ENCODE measurements at regions not wholly inside any gene's neighbourhood (a gene's known extent, or its start where the extent isn't known, plus 50 kb on each side); places are given as distances from the start of the nearest gene placed in this dataset.

DNA sequence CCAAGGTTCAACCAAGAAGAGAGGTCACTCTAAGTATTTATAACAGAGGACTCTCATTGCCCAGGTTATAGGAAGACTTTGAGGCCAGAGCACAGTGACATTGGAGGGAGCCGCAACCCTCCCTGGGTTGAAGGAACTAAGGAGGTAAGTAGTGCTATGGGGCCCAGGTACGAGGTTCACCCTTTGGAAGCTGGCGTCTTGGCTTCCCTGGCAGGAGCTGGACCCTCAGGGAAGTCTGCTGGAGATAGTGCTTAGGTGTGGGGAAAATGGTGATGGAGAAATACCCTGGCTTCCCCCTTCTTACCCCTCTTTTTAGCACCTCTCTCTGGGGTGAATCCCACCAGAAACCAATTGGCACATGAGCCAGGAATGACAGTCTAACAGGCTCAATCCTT, 317.9 kb upstream of the ZNF32 start:
- Histone ChIP-seq H3K9ac (ENCODE audit: low read length) (no peak overlapping the region), H4K20me1 (ENCODE audit: insufficient read depth) (no peaks in the 10 kb centered on the region), H3K27me3 (ENCODE audit: insufficient read depth, low read length) (peaks cover 28% of the 10 kb centered on the region), H3K27ac (ENCODE audit: low read depth, low read length) (no peak overlapping the region), H3K9me3 (ENCODE audit: control insufficient read depth in 1 of 2, insufficient read depth in 1 of 2, low read depth in 1 of 2, low read length in 2 of 2) (no peaks in the 10 kb centered on the region), H3K79me2 (ENCODE audit: insufficient read depth, low read length) (no peaks in the 10 kb centered on the region), H3K4me2 (ENCODE audit: low read length) (no peak overlapping the region), H3K9me2 (ENCODE audit: insufficient read depth) (no peaks in the 10 kb centered on the region), H3K36me3 (ENCODE audit: control insufficient read depth in 1 of 2, insufficient read depth in 2 of 2, low read length in 2 of 2) (no peaks in the 10 kb centered on the region), H3K4me3 (replicated peaks in 1 of 2; ENCODE audit: low read depth in 1 of 2, low read length in 2 of 2) (no peak overlapping the region), H2AFZ (ENCODE audit: low read depth, low read length, poor library complexity, severe bottlenecking) (no peak overlapping the region), H3K4me1 (ENCODE audit: control insufficient read depth in 1 of 2, insufficient read depth in 2 of 2, low read length in 2 of 2) (no peaks in the 10 kb centered on the region)
- ChIA-PET CTCF (no interaction called here), RAD21 (ENCODE audit: low non-redundant PET in 1 of 2, low total read pairs in 2 of 2, uncharacterized antibody in 2 of 2, unreplicated experiment in 2 of 2) (no interaction called here), POLR2A (no interaction called here)
- no TSS peak for BruUV-seq (replicated peaks)
- DNase-seq (ENCODE audit: low read depth, low spot score) (no peak), ATAC-seq (no peak)
- TF ChIP-seq POLR2AphosphoS5 (IDR thresholded peaks at IDR 0.05; ENCODE audit: low read depth, low read length) (no peak), EGR1 (IDR thresholded peaks at IDR 0.05; ENCODE audit: low read depth) (no peak), ZNF274 (IDR thresholded peaks at IDR 0.05; ENCODE audit: low read depth, low read length) (no peak)
- TF ChIP-seq, protein P1, sequence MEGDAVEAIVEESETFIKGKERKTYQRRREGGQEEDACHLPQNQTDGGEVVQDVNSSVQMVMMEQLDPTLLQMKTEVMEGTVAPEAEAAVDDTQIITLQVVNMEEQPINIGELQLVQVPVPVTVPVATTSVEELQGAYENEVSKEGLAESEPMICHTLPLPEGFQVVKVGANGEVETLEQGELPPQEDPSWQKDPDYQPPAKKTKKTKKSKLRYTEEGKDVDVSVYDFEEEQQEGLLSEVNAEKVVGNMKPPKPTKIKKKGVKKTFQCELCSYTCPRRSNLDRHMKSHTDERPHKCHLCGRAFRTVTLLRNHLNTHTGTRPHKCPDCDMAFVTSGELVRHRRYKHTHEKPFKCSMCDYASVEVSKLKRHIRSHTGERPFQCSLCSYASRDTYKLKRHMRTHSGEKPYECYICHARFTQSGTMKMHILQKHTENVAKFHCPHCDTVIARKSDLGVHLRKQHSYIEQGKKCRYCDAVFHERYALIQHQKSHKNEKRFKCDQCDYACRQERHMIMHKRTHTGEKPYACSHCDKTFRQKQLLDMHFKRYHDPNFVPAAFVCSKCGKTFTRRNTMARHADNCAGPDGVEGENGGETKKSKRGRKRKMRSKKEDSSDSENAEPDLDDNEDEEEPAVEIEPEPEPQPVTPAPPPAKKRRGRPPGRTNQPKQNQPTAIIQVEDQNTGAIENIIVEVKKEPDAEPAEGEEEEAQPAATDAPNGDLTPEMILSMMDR (IDR thresholded peaks at IDR 0.05 in 2 of 3, conservative IDR thresholded peaks at IDR 0.05 in 1 of 3; ENCODE audit: borderline replicate concordance in 1 of 3, insufficient read depth in 1 of 3, low read depth in 2 of 3, low read length in 2 of 3) = no peak
- intact Hi-C loops (cut with micrococcal nuclease) = no loop called here

DNA sequence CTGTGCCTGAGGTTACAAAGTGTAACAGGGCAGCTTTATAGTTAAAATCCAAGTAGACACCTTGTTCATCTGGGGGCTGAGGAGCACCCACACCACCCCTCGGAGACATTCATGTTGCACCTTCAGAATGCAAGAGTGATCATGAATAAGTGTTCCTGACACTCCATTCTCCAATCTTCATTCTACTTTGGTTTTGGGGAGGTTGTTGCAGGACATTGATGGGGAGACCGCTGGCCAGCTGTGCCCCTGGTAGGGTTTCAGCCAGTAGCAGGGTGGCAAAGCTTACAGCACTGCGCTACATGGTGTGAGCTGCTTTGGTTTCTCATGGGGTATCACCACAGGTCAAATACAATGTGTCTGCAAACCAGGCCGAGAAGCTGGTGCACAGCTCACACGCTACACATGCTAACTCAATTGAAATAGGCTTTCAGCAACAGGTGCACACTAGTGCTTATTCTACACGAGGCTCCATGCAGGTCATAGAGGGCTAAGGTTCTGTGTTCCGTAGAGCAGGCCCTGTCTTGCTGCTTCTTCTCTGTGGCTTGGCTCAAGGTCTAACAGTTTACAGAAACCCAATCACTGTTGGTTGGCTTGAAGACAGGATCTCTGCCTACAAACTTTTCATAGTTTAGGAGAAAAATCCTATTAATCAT, 317.4 kb upstream of the ZNF32 start:
- intact Hi-C loops (cut with micrococcal nuclease) = no loop called here
- TF ChIP-seq, protein P2, sequence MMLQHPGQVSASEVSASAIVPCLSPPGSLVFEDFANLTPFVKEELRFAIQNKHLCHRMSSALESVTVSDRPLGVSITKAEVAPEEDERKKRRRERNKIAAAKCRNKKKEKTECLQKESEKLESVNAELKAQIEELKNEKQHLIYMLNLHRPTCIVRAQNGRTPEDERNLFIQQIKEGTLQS (IDR thresholded peaks at IDR 0.05) = no peak
- TF ChIP-seq POLR2A (IDR thresholded peaks at IDR 0.05; ENCODE audit: borderline replicate concordance, extremely low read depth, insufficient read depth, insufficient read length) (no peak), ZFX (IDR thresholded peaks at IDR 0.05) (no peak), ELF1 (IDR thresholded peaks at IDR 0.05; ENCODE audit: borderline replicate concordance, low read depth) (no peak), SP1 (IDR thresholded peaks at IDR 0.05; ENCODE audit: low read depth) (no peak), CEBPB (IDR thresholded peaks at IDR 0.05; ENCODE audit: low read depth) (no peak), RAD21 (IDR thresholded peaks at IDR 0.05; ENCODE audit: low read depth) (no peak), SIN3A (IDR thresholded peaks at IDR 0.05; ENCODE audit: low read depth) (no peak), EZH2phosphoT487 (IDR thresholded peaks at IDR 0.05; ENCODE audit: borderline replicate concordance) (no peak), ZNF274 (IDR thresholded peaks at IDR 0.05; ENCODE audit: low read depth, low read length) (no peak)
- TF ChIP-seq, protein P3, sequence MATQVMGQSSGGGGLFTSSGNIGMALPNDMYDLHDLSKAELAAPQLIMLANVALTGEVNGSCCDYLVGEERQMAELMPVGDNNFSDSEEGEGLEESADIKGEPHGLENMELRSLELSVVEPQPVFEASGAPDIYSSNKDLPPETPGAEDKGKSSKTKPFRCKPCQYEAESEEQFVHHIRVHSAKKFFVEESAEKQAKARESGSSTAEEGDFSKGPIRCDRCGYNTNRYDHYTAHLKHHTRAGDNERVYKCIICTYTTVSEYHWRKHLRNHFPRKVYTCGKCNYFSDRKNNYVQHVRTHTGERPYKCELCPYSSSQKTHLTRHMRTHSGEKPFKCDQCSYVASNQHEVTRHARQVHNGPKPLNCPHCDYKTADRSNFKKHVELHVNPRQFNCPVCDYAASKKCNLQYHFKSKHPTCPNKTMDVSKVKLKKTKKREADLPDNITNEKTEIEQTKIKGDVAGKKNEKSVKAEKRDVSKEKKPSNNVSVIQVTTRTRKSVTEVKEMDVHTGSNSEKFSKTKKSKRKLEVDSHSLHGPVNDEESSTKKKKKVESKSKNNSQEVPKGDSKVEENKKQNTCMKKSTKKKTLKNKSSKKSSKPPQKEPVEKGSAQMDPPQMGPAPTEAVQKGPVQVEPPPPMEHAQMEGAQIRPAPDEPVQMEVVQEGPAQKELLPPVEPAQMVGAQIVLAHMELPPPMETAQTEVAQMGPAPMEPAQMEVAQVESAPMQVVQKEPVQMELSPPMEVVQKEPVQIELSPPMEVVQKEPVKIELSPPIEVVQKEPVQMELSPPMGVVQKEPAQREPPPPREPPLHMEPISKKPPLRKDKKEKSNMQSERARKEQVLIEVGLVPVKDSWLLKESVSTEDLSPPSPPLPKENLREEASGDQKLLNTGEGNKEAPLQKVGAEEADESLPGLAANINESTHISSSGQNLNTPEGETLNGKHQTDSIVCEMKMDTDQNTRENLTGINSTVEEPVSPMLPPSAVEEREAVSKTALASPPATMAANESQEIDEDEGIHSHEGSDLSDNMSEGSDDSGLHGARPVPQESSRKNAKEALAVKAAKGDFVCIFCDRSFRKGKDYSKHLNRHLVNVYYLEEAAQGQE (IDR thresholded peaks at IDR 0.05; ENCODE audit: low read depth) = no peak

More for the DNA sequence above, 317.4 kb upstream of the ZNF32 start:
- no peak overlapping the region for H3K27ac ChIP-seq (ENCODE audit: low read depth, low read length)
- H3K9me3 ChIP-seq (ENCODE audit: control insufficient read depth in 1 of 2, insufficient read depth in 1 of 2, low read depth in 1 of 2, low read length in 2 of 2) = no peaks in the 10 kb centered on the region
- no peak for DNase-seq (ENCODE audit: low read depth, low spot score)
- H3K79me2 ChIP-seq (ENCODE audit: insufficient read depth, low read length) = no peaks in the 10 kb centered on the region
- H3K9ac ChIP-seq (ENCODE audit: low read length) = no peak overlapping the region
- ChIA-PET POLR2A (no interaction called here), RAD21 (ENCODE audit: low non-redundant PET in 1 of 2, low total read pairs in 2 of 2, uncharacterized antibody in 2 of 2, unreplicated experiment in 2 of 2) (no interaction called here), CTCF (no interaction called here)
- no peaks in the 10 kb centered on the region for H3K36me3 ChIP-seq (ENCODE audit: control insufficient read depth in 1 of 2, insufficient read depth in 2 of 2, low read length in 2 of 2)
- H3K9me2 ChIP-seq (ENCODE audit: insufficient read depth) = no peaks in the 10 kb centered on the region
- no peak for ATAC-seq
- H3K4me3 ChIP-seq (replicated peaks in 1 of 2; ENCODE audit: low read depth in 1 of 2, low read length in 2 of 2) = no peak overlapping the region
- H4K20me1 ChIP-seq (ENCODE audit: insufficient read depth) = no peaks in the 10 kb centered on the region
- no peak overlapping the region for H2AFZ ChIP-seq (ENCODE audit: low read depth, low read length, poor library complexity, severe bottlenecking)
- BruUV-seq (replicated peaks) = no TSS peak
- H3K4me1 ChIP-seq (ENCODE audit: control insufficient read depth in 1 of 2, insufficient read depth in 2 of 2, low read length in 2 of 2) = no peaks in the 10 kb centered on the region
- H3K27me3 ChIP-seq (ENCODE audit: insufficient read depth, low read length) = peaks cover 28% of the 10 kb centered on the region
- H3K4me2 ChIP-seq (ENCODE audit: low read length) = no peak overlapping the region

Data from HCT116 (cell line).